ENCODE measurements at regions not wholly inside any gene's neighbourhood (a gene's known extent, or its start where the extent isn't known, plus 50 kb on each side); places are given as distances from the start of the nearest gene placed in this dataset.

GRCh38 chr7:124390301-124390700 lies 357.4 kb upstream of the TMEM229A start:
- Histone ChIP-seq H3K9me3 (ENCODE audit: control insufficient read depth, low read depth, low read length) (no peaks in the 10 kb centered on the region), H2AFZ (ENCODE audit: low read length) (no peak overlapping the region), H2BK5ac (ENCODE audit: insufficient read length, low read length) (no peak overlapping the region), H3K27me3 (ENCODE audit: insufficient read depth, low read length) (no peaks in the 10 kb centered on the region), H3T11ph (ENCODE audit: low read length) (no peak overlapping the region), H3K56ac (ENCODE audit: insufficient read length, low read depth, low read length) (no peak overlapping the region), H4K20me1 (ENCODE audit: control insufficient read depth, insufficient read depth, insufficient read length) (no peaks in the 10 kb centered on the region), H4K5ac (ENCODE audit: insufficient read length, low read depth, low read length) (no peak overlapping the region), H3K79me2 (ENCODE audit: insufficient read depth, low read length) (no peaks in the 10 kb centered on the region), H2BK12ac (ENCODE audit: insufficient read length, low read depth, low read length) (no peak overlapping the region), H2AK5ac (ENCODE audit: insufficient read length, low read length) (no peak overlapping the region), H4K8ac (replicated peaks; ENCODE audit: insufficient read length, low read depth, low read length) (no peak overlapping the region), H2BK20ac (ENCODE audit: low read depth, low read length, poor library complexity, severe bottlenecking) (no peak overlapping the region), H3K9ac (ENCODE audit: extremely low read depth, insufficient read length, low read length) (no peak overlapping the region), H2BK120ac (ENCODE audit: low read depth, low read length, poor library complexity, severe bottlenecking) (no peak overlapping the region), H3K4ac (ENCODE audit: low read depth, low read length) (no peak overlapping the region), H3K4me1 (ENCODE audit: insufficient read depth, low read length) (no peaks in the 10 kb centered on the region), H3K79me1 (ENCODE audit: insufficient read depth, low read depth, low read length, poor library complexity, severe bottlenecking) (no peaks in the 10 kb centered on the region), H3K18ac (ENCODE audit: insufficient read length, low read depth, low read length) (no peak overlapping the region), H3K14ac (ENCODE audit: insufficient read depth, low read length) (no peak overlapping the region), H2BK15ac (ENCODE audit: low read depth, low read length) (no peak overlapping the region), H3K27ac (ENCODE audit: insufficient read length, low read depth, low read length) (no peak overlapping the region), H3K23me2 (ENCODE audit: insufficient read length, low read depth, low read length, poor library complexity, severe bottlenecking) (no peaks in the 10 kb centered on the region), H4K91ac (ENCODE audit: insufficient read length, low read depth, low read length) (no peak overlapping the region), H3K4me2 (ENCODE audit: insufficient read depth, insufficient read length, low read length) (no peak overlapping the region), H3K23ac (ENCODE audit: insufficient read length, low read depth, low read length) (no peak overlapping the region)
- Mint-ChIP-seq H3K4me3 (no peak overlapping the region), H3K4me1 (no peaks in the 10 kb centered on the region), H3K27ac (no peak overlapping the region), H3K36me3 (ENCODE audit: insufficient read depth in 1 of 3, low read depth in 3 of 3) (no peaks in the 10 kb centered on the region), H3K27me3 (ENCODE audit: low read depth) (no peaks in the 10 kb centered on the region), H3K9me3 (no peaks in the 10 kb centered on the region)
- DNase-seq, result no peak
- no CpG with 5 or more reads among the region's 1 CpG for WGBS (ENCODE audit: extremely low coverage, insufficient read length, low lambda C conversion rate)
- TF ChIP-seq, protein P1, sequence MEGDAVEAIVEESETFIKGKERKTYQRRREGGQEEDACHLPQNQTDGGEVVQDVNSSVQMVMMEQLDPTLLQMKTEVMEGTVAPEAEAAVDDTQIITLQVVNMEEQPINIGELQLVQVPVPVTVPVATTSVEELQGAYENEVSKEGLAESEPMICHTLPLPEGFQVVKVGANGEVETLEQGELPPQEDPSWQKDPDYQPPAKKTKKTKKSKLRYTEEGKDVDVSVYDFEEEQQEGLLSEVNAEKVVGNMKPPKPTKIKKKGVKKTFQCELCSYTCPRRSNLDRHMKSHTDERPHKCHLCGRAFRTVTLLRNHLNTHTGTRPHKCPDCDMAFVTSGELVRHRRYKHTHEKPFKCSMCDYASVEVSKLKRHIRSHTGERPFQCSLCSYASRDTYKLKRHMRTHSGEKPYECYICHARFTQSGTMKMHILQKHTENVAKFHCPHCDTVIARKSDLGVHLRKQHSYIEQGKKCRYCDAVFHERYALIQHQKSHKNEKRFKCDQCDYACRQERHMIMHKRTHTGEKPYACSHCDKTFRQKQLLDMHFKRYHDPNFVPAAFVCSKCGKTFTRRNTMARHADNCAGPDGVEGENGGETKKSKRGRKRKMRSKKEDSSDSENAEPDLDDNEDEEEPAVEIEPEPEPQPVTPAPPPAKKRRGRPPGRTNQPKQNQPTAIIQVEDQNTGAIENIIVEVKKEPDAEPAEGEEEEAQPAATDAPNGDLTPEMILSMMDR (conservative IDR thresholded peaks at IDR 0.05), result no peak

Data from H9 (cell line).